Activated naive CD4-positive, alpha-beta T cell treated with anti-CD3 and anti-CD28 coated beads, Interleukin-2, amount 50 U/mL, for 24 hours (primary cell): ENCODE measurements at regions not wholly inside any gene's neighbourhood (a gene's known extent, or its start where the extent isn't known, plus 50 kb on each side); places are given as distances from the start of the nearest gene placed in this dataset.
"Not testable (repeated sequence)": the region's sequence is repeated elsewhere in the genome, so short reads cannot be mapped to it uniquely, and the experiment has no call there.

Experiments used
- H3K27ac Mint-ChIP-seq: one replicate; pipeline ENCODE4 v1.8.0; 2021; ENCODE audit warnings: mild to moderate bottlenecking, mixed read lengths
- H3K27me3 Mint-ChIP-seq: one replicate; pipeline ENCODE4 v1.8.0; 2021; ENCODE audit warnings: mixed read lengths
- H3K36me3 Mint-ChIP-seq: one replicate; pipeline ENCODE4 v1.8.0; 2021; ENCODE audit warnings: mixed read lengths
- H3K4me1 Mint-ChIP-seq: one replicate; pipeline ENCODE4 v1.8.0; 2021; ENCODE audit warnings: mixed read lengths
- H3K4me3 Mint-ChIP-seq: one replicate; pipeline ENCODE4 v1.8.0; 2021; ENCODE audit warnings: mild to moderate bottlenecking, mixed read lengths
- H3K9me3 Mint-ChIP-seq: one replicate; pipeline ENCODE4 v1.8.0; 2021; ENCODE audit warnings: mixed read lengths

DNA sequence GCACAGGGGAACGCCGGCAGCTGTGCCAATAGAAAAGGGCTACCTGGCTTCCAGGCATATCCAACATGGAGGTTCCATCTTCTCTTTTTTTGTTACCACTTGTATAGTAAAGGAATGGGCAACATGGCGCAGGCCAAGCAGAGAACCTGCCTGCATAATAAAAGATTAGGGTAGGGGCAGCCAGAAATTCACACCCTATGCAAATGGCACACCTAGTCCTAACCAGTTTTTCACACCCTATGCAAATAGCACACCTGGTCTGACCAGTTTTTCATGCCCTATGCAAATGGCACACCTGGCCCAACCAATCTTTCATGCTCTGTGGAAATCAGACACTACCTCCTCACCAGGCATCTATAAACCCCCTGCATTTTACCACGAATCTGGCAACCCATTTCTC is 369.5 kb downstream of the IPMK start:
- Mint-ChIP-seq H3K4me3 (no peak overlapping the region), H3K36me3 (no peaks in the 10 kb centered on the region), H3K27me3 (no peaks in the 10 kb centered on the region), H3K9me3 (no peaks in the 10 kb centered on the region), H3K27ac (no peak overlapping the region), H3K4me1 (no peaks in the 10 kb centered on the region)

DNA sequence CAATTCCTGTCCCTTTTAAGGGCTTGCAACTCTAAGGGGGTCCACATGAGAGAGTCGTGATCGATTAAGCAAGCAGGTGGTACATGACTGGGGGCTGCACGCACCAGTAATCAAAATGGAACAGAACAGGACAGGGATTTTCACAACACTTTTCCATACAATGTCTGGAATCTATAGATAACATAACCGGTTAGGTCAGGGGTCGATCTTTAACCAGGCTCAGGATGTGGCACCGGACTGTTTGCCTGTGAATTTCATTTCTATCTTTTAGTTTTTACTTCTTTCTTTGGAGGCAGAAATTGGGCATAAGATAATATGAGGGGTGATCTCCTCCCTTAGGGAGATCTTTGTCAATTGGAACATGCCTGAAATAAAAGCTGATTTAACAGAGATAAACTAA is 370.1 kb downstream of the IPMK start:
- H3K36me3 Mint-ChIP-seq: no peaks in the 10 kb centered on the region
- H3K4me3 Mint-ChIP-seq: no peak overlapping the region
- no peaks in the 10 kb centered on the region for H3K9me3 Mint-ChIP-seq
- H3K27me3 Mint-ChIP-seq: no peaks in the 10 kb centered on the region
- H3K4me1 Mint-ChIP-seq: no peaks in the 10 kb centered on the region
- no peak overlapping the region for H3K27ac Mint-ChIP-seq

DNA sequence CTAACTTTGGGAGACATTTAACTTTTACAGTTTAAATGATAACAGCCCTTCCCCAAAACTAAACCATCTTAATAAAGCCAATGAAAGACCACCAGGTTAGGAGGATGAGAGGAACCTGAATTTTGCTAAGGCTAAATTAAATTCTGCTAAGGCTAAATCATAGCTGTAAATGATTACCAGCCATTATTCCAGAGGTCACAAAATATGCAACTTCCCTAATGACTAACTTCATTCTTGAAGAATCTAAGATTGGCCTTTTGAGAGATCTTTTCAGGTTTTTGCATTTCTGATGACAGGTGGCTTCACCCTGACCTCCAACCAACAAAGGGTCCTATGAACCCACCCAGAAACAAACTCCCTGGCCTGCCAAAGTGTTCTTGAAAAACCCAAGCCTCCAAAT is 373.3 kb downstream of the IPMK start:
- Mint-ChIP-seq H3K9me3 (no peaks in the 10 kb centered on the region), H3K27ac (no peak overlapping the region), H3K27me3 (no peaks in the 10 kb centered on the region), H3K4me1 (no peaks in the 10 kb centered on the region), H3K36me3 (no peaks in the 10 kb centered on the region), H3K4me3 (no peak overlapping the region)

DNA sequence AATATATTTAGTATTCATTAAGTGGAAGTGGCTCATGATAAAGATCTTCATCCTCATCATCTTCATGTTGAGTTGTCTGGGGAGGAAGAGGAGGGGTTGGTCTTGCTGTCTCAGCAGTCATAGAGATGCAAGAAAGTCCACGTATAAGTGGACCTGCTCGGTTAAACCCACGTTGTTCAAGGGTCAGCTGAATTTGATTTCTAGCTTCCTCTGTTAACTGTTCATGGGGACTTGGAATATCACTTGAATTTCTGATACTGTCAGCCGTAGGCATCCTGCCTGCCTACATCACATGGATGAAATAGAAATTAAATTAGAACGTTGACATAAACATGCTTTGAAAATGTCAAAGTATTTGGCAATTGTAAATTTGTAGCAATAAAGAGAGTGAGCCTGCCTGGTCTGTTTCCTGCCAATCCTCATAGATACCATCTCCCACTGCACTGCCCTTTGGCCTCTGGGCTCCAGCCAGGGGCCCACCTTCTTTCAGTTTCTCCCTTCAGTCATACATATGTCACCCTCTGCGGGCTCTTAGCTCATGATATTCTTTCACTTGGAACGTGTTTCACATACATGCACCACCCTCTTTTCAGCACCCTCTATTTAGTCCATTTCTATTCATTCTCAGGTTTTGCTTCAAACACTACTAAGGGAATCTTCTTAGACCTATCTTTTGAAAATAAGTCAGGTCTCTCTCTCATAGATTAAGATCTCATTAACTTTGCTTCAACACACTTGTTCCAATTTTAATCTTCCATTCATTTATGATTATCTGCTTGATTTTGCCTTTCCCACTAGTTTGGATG is 376.3 kb downstream of the IPMK start:
- Mint-ChIP-seq H3K4me3 (no peak overlapping the region), H3K27ac (no peak overlapping the region), H3K4me1 (no peaks in the 10 kb centered on the region), H3K27me3 (no peaks in the 10 kb centered on the region), H3K9me3 (no peaks in the 10 kb centered on the region), H3K36me3 (no peaks in the 10 kb centered on the region)

DNA sequence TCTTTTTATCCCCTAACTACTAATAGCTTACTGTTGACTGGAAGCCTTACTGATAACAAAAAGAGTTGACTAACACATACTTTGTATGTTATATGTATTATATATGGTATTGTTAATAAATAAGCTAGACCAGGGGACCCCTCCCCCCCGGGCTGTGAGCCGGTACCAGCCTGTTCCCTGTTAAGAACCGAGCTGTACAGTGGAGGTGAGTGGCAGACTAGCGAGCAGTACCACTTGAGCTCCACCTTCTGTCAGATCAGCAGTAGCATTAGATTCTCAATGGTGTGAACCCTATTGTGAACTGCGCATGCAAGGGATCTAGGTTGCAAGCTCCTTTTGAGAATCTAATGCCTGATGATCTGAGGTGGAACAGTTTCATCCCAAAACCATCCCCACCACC is 377.0 kb downstream of the IPMK start:
- H3K36me3 Mint-ChIP-seq: no peaks in the 10 kb centered on the region
- no peaks in the 10 kb centered on the region for H3K4me1 Mint-ChIP-seq
- no peaks in the 10 kb centered on the region for H3K27me3 Mint-ChIP-seq
- no peak overlapping the region for H3K4me3 Mint-ChIP-seq
- H3K27ac Mint-ChIP-seq: no peak overlapping the region
- H3K9me3 Mint-ChIP-seq: no peaks in the 10 kb centered on the region

DNA sequence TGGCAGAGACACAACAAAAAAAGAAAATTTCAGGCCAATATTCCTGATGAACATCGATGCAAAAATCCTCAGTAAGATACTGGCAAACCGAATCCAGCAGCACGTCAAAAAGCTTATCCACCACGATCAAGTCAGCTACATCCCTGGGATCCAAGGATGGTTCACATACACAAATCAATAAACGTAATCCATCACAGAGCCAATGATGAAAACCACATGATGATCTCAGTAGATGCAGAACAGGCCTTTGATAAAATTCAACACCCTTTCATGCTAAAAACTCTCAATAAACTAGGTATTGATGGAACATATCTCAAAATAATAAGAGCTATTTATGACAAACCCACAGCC is 382.1 kb downstream of the IPMK start:
- H3K27me3 Mint-ChIP-seq, H3K36me3 Mint-ChIP-seq, H3K9me3 Mint-ChIP-seq, H3K4me1 Mint-ChIP-seq, H3K27ac Mint-ChIP-seq, H3K4me3 Mint-ChIP-seq: not testable (repeated sequence)

DNA sequence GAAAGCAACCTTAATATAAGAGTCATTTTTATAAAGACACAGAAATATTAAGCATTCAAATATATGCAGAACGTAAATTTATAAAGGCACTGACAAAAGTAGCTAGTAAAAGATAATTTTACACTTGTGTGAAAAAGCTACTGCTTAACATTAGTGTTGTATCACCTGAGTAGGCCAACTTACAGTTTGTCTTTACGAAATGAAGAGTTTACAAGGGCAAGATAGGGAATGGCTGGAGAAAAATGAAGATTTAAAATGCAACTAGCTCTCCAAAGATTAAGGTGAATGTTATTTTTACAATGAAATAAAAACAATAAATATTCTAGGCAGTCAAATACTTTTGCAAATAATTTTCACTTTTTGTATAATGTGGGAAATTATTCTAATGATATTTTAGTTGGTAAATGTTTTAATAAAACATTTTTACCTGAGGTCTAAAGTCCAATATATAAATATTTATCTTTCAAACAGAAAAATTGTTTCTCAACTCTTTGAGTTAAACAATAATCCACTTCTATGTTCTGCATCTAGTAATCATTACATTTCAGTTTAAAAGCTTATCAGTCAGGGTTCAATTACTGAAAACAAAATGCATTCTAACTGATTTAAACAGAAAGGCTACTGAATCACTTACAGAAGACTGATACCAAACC is 382.6 kb downstream of the IPMK start:
- no peaks in the 10 kb centered on the region for H3K36me3 Mint-ChIP-seq
- no peaks in the 10 kb centered on the region for H3K27me3 Mint-ChIP-seq
- H3K27ac Mint-ChIP-seq: no peak overlapping the region
- H3K4me1 Mint-ChIP-seq: no peaks in the 10 kb centered on the region
- H3K4me3 Mint-ChIP-seq: no peak overlapping the region
- H3K9me3 Mint-ChIP-seq: no peaks in the 10 kb centered on the region

DNA sequence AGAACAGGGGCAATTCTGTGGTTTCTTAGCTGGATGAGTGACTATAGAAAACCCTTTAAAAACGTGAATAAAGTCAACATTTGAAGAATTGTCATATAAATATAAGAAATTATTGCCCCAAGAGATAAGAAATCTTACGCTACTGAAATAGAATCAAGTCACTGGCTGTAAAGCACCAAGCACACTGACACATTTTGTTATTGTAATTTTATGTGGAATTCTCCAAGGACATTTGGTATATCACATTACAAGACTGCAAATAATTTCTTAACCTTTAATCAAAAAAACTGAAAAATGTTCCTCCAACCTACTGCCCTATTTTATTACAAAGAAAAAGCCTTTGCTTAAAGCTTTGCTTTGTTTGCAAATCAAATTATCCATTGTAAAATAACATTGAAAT is 383.3 kb downstream of the IPMK start:
- no peaks in the 10 kb centered on the region for H3K4me1 Mint-ChIP-seq
- H3K36me3 Mint-ChIP-seq: no peaks in the 10 kb centered on the region
- H3K9me3 Mint-ChIP-seq: no peaks in the 10 kb centered on the region
- no peak overlapping the region for H3K4me3 Mint-ChIP-seq
- no peak overlapping the region for H3K27ac Mint-ChIP-seq
- H3K27me3 Mint-ChIP-seq: no peaks in the 10 kb centered on the region

DNA sequence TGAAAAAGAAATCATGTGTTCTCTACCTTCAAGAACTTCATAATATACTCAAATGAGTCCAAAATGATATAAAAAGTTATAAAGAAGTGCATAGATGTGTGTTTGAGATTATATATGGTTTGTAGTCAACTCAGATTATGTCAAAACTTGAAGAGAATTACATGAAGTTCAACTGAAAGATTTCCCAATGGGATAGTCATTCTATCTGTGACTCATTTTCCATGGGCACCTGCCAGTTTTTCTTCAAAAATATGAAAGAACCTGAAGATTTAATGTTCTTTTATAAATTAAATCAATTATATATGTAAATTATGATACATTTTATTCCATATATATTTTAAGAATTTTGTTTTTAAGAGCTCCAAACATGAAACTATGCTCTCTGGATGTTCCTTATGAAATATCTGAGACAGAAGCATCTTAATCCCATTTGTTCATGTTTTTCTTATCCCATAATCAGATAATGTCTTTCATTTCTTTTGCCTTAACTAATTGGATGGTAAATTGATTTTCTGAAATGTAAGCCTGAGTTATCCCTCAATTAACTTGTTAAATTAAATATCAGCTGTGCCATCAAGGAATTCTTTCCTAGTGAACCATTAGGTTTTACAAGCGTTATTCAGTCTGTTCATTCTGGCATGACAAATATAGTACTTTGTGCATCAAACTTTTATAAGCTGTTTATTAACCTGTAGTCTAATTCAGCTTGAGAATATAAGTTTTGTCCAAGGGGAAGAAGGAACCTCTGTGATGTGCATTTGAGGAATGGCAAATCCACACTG is 387.1 kb downstream of the IPMK start:
- no peaks in the 10 kb centered on the region for H3K36me3 Mint-ChIP-seq
- no peaks in the 10 kb centered on the region for H3K27me3 Mint-ChIP-seq
- H3K4me1 Mint-ChIP-seq: no peaks in the 10 kb centered on the region
- no peaks in the 10 kb centered on the region for H3K9me3 Mint-ChIP-seq
- no peak overlapping the region for H3K27ac Mint-ChIP-seq
- no peak overlapping the region for H3K4me3 Mint-ChIP-seq

DNA sequence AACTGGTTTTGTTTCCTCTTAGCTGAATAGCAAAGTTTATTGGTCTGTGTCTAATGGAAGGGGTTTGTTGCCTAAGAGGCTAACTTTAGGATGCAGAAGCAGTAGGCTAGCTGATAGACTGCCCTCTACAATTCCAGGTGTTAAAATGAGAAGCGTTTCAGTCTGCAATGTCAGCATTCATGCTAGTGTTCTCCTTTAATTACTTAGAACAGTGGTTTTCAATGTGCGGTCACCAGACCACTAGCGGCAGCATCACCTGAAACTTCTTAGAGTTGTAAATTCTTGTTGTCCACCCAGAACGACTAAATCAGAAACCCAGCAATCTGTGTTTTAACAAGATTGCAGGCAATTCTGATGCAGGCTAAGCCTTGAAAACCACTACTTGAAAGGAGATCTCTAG is 392.9 kb downstream of the IPMK start:
- Mint-ChIP-seq H3K9me3 (peaks cover 8% of the 10 kb centered on the region), H3K36me3 (no peaks in the 10 kb centered on the region), H3K4me1 (no peaks in the 10 kb centered on the region), H3K4me3 (no peak overlapping the region), H3K27ac (no peak overlapping the region), H3K27me3 (no peaks in the 10 kb centered on the region)

DNA sequence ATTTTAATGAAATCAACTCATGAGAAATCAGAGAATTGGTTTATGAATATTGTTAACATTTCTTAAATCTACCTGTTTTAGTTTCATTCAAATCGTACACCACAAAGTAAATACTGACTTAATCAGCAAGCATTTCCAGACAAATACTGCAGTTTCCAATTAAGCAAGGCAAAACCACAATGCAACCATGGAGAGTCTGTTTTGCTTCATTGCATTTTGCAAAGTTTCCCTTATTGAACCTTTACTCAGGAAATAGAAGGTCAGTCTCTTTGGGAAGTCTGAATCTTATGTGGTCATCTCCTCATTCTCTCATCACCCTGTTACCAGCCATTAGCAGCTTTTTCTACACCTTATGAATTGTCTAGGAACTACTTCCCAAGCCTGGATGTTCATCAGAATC is 400.5 kb downstream of the IPMK start:
- H3K9me3 Mint-ChIP-seq: peaks cover 10% of the 10 kb centered on the region
- no peaks in the 10 kb centered on the region for H3K4me1 Mint-ChIP-seq
- no peaks in the 10 kb centered on the region for H3K36me3 Mint-ChIP-seq
- no peaks in the 10 kb centered on the region for H3K27me3 Mint-ChIP-seq
- no peak overlapping the region for H3K4me3 Mint-ChIP-seq
- no peak overlapping the region for H3K27ac Mint-ChIP-seq

DNA sequence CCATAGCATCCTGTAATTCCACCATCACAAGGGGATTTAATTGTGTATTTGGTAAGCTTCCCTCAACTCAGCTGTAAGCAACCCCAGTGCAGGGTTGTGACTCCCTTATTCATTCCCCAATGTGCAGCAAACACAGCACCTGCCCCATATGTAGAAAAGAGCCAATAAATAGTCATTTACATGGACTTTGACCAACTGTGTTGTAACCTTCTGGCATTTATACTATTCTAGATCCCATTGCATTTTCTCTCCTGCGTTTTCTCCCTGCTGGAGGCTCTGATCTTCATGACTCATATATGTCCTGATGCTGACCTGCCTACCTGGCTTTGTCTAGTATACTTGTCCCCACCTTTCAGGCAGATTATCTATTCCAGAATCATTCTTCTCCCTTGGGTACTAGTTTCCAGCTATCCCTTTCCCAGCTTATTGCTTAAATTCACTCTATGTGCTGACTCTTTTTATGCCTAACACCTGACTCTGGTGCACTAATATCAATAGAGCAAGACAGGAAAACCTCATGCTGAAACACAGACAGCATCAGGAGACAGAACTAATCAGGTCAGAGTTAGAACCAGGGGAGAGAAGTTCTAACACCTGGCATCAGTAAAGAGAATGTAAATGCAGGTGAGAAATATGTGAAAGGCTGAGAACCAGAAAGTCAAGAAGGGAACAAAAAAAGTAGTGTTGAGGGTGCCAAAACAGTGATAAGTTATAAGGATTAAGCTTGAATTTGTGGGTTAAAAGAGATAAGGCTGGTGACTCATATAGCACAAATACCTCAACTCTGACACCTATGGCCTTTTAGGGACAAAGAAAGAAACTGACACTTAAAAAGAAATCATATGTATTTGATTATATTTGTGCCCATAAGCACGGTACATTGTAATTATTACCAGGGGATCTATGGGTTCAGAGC is 402.7 kb downstream of the IPMK start:
- no peak overlapping the region for H3K27ac Mint-ChIP-seq
- no peaks in the 10 kb centered on the region for H3K4me1 Mint-ChIP-seq
- H3K27me3 Mint-ChIP-seq: no peaks in the 10 kb centered on the region
- H3K4me3 Mint-ChIP-seq: no peak overlapping the region
- H3K36me3 Mint-ChIP-seq: no peaks in the 10 kb centered on the region
- peaks cover 5% of the 10 kb centered on the region for H3K9me3 Mint-ChIP-seq

DNA sequence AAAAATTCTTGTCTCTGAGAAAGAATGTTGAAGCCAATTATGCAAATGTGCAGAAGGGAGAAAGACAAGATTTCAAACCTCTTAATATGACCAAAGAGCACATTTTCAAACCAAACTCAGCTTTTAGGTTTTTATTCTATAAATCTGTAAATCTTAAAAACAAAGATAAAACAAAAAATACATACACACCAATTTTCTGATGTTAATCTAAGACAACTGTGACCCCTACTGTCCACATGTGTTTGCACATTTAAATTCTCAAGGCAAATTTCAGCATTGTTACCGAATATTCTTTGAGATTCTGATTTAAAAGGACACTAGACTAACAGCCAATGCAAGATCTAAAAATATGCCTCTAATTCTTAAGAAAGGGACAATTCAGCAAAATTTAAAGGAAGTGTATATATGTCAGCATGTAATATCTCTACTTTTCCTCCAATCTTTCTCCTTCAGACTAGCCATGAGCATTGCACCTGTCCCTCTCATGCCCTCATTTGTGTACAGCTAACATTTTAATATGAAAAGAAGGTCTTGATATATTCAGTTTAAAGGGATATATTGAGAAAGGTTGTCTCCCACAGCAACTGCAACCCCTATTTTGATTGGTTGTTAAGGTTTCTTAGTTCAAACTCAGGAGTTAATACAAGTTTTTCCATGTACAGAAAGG is 417.9 kb downstream of the IPMK start:
- H3K4me3 Mint-ChIP-seq: no peak overlapping the region
- H3K27me3 Mint-ChIP-seq: no peaks in the 10 kb centered on the region
- H3K27ac Mint-ChIP-seq: no peak overlapping the region
- no peaks in the 10 kb centered on the region for H3K9me3 Mint-ChIP-seq
- no peaks in the 10 kb centered on the region for H3K36me3 Mint-ChIP-seq
- H3K4me1 Mint-ChIP-seq: no peaks in the 10 kb centered on the region

DNA sequence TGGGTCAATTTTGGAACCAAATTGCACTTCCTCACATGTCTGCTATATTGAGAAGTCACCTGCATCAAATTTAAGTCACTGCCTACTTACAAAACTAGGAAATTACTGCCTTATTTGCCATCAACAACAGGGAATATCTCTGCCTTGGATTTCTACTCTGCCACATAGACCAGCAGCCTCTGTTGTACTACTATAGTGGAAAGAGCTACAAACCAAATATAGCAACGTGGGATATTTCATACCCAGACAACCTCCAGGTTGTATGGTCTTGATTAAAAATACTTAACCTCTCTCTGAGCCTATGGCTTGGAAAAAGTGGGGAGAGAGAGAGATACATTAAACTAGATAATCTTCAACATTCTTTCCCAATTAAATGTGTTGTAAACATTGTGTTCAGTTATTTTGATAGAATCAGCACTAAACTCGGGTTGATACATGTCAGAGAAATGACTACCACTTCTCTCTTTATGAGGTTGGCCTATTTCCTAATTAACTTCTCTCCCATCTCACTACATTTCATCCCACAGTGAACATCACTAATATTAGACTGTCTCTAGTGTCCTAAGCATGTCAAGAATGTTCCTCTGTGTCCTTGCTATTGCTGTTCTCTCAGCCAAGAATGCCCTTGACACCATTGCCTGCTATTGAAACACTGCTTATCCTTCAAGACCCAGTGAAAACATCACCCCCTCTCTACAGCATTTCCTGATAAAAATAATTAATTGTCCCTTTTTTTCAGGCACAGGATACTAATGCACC is 421.2 kb downstream of the IPMK start:
- Mint-ChIP-seq H3K27ac (no peak overlapping the region), H3K9me3 (no peaks in the 10 kb centered on the region), H3K4me3 (no peak overlapping the region), H3K27me3 (no peaks in the 10 kb centered on the region), H3K4me1 (no peaks in the 10 kb centered on the region), H3K36me3 (no peaks in the 10 kb centered on the region)
